ACC112 (cell line): ENCODE measurements at regions not wholly inside any gene's neighbourhood (a gene's known extent, or its start where the extent isn't known, plus 50 kb on each side); places are given as distances from the start of the nearest gene placed in this dataset.
A peak's percentile ranks its signal among the peaks of the same experiment; 100 is the strongest.

ENCODE experiments used
- H2AFZ ChIP-seq: fragments of 200-600 bp; sonication (generic); one replicate; pipeline ENCODE4 v1.6.0; 2017; ENCODE audit warnings: antibody characterized with exemption, low read length; ENCODE audit not compliant: unreplicated experiment
- H3K27ac ChIP-seq: fragments of 200-600 bp; sonication (generic); 2 replicates; pipeline ENCODE4 v1.5.1; 2014; ENCODE audit warnings: low read depth, mild to moderate bottlenecking, antibody characterized with exemption, low read length, moderate library complexity
- H3K27me3 ChIP-seq: fragments of 200-600 bp; sonication (generic); 2 replicates; pipeline ENCODE4 v1.6.1; 2014; ENCODE audit warnings: mild to moderate bottlenecking, antibody characterized with exemption, low read length, moderate library complexity, mixed read lengths; ENCODE audit not compliant: insufficient read depth
- H3K36me3 ChIP-seq: fragments of 200-600 bp; sonication (generic); 2 replicates; pipeline ENCODE4 v1.6.1; 2016; ENCODE audit warnings: mild to moderate bottlenecking, antibody characterized with exemption, low read length, moderate library complexity, mixed read lengths; ENCODE audit not compliant: insufficient read depth
- H3K4me1 ChIP-seq: fragments of 200-600 bp; sonication (generic); one replicate; pipeline ENCODE4 v1.6.1; 2016; ENCODE audit warnings: low read length, mixed read lengths; ENCODE audit not compliant: insufficient read depth, unreplicated experiment, control insufficient read depth
- H3K4me3 ChIP-seq: fragments of 200-600 bp; sonication (generic); 2 replicates; pipeline ENCODE4 v1.5.1; 2014; ENCODE audit warnings: mild to moderate bottlenecking, low read depth, low read length
- H3K79me2 ChIP-seq: fragments of 200-600 bp; sonication (generic); one replicate; pipeline ENCODE4 v1.6.0; 2016; ENCODE audit warnings: low read length; ENCODE audit not compliant: control insufficient read depth, unreplicated experiment, insufficient read depth

DNA sequence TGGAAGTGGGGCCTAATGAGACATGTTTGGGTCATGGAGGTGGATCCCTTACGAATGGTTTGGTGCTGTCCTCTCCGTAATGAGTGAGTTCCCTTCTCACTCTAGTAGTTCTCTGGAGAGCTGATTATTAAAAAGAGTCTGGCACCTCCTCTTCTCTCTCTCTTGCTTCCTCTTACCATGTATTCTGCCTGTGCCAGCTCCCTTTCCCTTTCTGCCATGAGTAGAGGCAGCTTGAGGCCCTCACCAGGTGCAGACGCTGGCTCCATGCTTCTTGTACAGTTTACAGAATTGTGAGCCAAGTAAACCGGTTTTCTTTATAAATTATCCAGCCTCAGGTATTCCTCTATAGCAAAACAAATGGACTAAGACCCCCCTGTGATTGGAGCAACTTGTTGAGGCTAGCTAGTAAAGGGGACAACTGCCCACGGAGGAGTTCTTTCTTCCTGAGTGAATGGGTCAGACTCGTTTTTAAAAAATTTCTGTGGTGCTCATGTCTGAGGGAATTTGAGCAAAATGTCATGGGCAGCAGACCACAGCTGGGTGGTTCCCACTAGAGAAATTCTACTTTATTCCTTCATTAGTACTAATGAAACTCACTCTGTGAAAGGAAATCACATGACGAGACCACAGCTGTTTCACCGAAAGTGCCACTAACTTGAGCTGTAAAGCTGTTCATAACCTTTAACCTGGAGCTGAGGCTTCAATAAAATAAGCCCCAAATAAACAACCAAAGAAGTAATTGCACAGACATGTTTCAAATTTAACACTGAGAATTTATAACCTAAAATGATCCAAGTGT is 210.0 kb downstream of the NFKBIZ start:
- H3K27ac ChIP-seq: no peak overlapping the region
- peaks cover 7% of the 10 kb centered on the region for H3K4me1 ChIP-seq
- no peaks in the 10 kb centered on the region for H3K36me3 ChIP-seq
- H3K27me3 ChIP-seq: no peaks in the 10 kb centered on the region
- no peak overlapping the region for H3K4me3 ChIP-seq
- no peaks in the 10 kb centered on the region for H3K79me2 ChIP-seq
- H2AFZ ChIP-seq: no peak overlapping the region

DNA sequence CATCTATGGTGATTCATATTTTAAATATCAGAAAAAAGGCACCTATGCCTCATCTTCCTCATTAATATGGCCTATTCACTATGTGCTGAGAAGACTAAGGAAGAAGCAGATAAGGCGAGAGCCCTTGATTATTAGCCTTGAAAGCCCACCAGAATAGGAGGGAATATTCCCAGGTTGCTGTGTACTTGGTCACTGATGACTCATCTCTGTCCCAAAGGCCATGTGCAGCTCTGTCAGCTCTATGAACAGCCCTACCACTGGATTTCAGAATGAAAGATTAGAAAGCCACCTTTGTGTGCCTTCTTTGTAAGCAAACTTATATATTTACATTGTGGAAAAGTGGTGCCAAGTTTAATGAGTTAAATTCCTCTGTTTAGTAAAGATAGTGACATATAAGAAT is 211.5 kb downstream of the NFKBIZ start:
- Histone ChIP-seq H3K36me3 (no peaks in the 10 kb centered on the region), H2AFZ (no peak overlapping the region), H3K4me1 (peaks cover 5% of the 10 kb centered on the region), H3K79me2 (no peaks in the 10 kb centered on the region), H3K27me3 (no peaks in the 10 kb centered on the region), H3K27ac (no peak overlapping the region), H3K4me3 (no peak overlapping the region)

DNA sequence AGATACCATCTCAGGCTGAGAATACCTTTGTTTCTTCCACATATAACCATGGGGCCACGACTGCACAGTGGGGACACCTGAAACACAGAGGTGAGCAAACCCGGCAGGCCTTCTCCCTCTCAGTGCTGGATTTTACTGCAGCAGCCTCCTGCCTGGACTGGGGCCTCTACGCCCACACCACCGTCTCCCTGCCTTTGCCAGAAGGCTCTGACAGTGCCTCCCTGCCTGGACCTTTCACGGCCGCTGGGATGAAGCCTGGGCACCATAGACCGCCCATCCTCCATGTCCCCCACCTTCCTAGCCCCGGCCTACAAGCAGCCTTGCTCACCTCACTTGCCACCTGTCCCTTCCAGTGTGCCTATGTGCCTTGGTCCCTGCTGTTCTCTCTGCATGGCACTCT is 214.3 kb downstream of the NFKBIZ start:
- Histone ChIP-seq H3K79me2 (no peaks in the 10 kb centered on the region), H3K4me3 (no peak overlapping the region), H3K27ac (no peak overlapping the region), H2AFZ (no peak overlapping the region), H3K27me3 (no peaks in the 10 kb centered on the region), H3K36me3 (no peaks in the 10 kb centered on the region), H3K4me1 (peaks cover 12% of the 10 kb centered on the region)

DNA sequence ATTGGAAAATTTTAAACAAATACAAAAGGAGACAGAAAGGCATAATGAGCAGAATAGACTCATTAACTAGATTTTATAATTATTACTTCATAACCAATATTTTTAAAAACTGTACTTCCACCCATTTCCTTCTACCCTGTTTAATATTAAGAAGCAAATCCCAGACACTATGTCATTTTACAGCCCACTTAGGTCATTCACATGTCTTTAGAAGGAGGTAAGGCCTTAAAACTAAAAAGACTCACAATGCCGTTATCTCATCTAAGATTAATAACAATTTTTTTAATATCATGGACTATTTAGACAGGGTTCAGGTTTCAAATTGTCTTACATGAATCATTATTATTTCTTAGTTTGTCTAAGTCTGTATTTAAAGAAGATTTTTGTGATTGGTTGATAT is 217.2 kb downstream of the NFKBIZ start:
- Histone ChIP-seq H3K4me3 (no peak overlapping the region), H3K79me2 (no peaks in the 10 kb centered on the region), H3K4me1 (peaks cover 19% of the 10 kb centered on the region), H3K27ac (no peak overlapping the region), H3K36me3 (no peaks in the 10 kb centered on the region), H2AFZ (no peak overlapping the region), H3K27me3 (no peaks in the 10 kb centered on the region)

DNA sequence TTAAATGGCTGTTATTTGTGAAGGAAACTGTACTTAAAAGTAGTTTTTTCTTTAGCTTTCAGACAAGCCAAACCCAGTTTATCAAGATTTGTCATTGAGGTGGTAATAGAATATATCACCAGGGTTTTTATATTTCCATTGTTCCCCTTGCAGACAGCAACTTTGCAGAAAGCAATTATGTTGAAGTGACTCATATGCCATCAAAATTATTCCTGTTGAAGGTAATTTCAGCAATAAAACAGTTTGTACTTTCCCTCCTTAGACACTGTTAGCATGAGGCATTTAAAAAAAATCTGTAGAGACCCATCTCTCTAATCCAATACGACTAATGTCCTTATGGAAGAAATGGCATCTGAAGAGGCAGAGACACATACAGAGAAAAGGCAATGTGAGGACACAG is 219.0 kb downstream of the NFKBIZ start:
- no peak overlapping the region for H3K4me3 ChIP-seq
- H3K79me2 ChIP-seq: no peaks in the 10 kb centered on the region
- peak overlapping the region; percentile 67 for H3K27ac ChIP-seq
- H3K27me3 ChIP-seq: no peaks in the 10 kb centered on the region
- no peak overlapping the region for H2AFZ ChIP-seq
- H3K4me1 ChIP-seq: peaks cover 19% of the 10 kb centered on the region
- no peaks in the 10 kb centered on the region for H3K36me3 ChIP-seq

DNA sequence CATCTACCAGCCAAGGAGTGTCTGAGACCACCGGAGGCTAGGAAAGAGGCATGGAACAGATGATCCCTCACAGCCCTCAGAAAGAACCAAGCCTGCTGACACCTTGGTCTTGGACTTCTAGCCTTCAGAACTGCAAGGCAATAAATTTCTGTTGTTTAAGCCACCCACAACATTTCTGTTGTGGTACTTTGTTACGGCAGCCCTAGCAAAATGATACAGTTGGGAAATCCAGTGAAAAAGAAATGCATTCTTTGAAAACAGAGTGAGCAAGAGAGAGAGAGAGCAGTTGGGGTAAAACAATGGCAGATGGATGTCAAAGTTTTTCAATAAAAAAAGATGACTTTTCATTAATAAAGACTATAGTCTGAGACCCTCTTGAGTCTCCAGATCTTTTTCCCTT is 219.4 kb downstream of the NFKBIZ start:
- no peaks in the 10 kb centered on the region for H3K36me3 ChIP-seq
- no peak overlapping the region for H3K4me3 ChIP-seq
- no peaks in the 10 kb centered on the region for H3K79me2 ChIP-seq
- H3K27ac ChIP-seq: peak overlapping the region; percentile 67
- H2AFZ ChIP-seq: no peak overlapping the region
- H3K4me1 ChIP-seq: peaks cover 19% of the 10 kb centered on the region
- no peaks in the 10 kb centered on the region for H3K27me3 ChIP-seq

DNA sequence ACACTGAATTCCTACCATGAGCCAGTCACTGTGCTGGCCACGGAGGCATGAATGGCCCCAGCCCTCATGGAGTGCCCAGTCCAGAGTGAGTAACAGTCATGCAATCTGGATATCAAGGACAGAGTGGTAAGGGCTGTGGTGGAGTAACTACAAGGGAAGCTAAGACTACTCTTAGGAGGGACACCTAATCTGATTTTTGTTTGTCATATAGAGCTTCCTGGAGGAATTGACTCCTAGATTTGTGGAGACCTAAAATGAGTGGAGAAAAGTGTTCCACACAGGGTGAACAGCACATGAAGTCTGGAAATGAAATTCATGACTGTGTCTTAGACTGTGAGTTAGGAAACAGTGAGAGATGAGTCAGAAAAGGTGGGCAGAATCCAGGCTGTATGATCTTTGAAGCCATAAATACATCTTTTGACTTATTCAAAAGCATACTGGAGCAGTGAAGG is 219.9 kb downstream of the NFKBIZ start:
- Histone ChIP-seq H3K79me2 (no peaks in the 10 kb centered on the region), H3K36me3 (no peaks in the 10 kb centered on the region), H3K4me3 (no peak overlapping the region), H3K4me1 (peaks cover 19% of the 10 kb centered on the region), H3K27ac (peak overlapping the region; percentile 67), H3K27me3 (no peaks in the 10 kb centered on the region), H2AFZ (no peak overlapping the region)

DNA sequence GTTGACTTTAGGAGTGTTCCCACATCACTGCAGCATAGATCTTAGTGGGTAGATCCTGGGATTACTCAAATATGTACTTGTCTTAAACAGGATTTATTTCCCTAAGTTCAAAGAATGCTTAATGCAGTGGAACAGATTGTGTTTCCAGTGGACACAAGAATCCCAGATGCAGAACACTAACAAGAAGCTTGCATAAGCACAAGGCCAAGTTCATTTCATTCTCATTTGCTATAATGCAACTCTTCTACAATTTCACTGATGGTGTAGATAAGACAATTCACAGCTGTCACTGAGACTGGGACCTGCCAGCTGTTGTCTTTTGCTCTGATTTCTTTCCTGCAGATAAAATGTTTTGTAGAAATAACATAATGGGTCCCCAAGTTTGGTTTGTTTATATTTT is 225.6 kb downstream of the NFKBIZ start:
- H3K27ac ChIP-seq: no peak overlapping the region
- H3K79me2 ChIP-seq: no peaks in the 10 kb centered on the region
- H3K4me3 ChIP-seq: no peak overlapping the region
- H3K36me3 ChIP-seq: no peaks in the 10 kb centered on the region
- H3K27me3 ChIP-seq: no peaks in the 10 kb centered on the region
- no peak overlapping the region for H2AFZ ChIP-seq
- H3K4me1 ChIP-seq: peaks cover under 1% of the 10 kb centered on the region

DNA sequence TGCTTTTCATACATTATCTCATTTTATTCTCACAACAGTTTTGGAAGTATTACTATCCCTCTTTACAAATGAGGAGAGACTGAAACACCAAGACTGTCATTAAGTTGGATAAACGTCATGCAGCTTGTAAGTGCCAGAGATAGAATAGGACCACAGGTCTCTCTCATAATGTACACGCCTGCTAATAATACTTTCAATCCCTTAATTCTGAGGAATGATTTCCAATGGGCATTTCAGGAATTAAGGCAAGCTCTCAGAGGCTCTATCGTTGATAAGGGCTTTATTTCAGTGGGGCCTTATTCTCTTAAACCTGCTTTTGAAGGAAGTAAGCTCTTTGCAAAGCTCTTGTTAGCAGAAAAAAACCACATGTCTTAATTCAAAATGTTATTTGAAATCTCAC is 229.1 kb downstream of the NFKBIZ start:
- Histone ChIP-seq H2AFZ (no peak overlapping the region), H3K27ac (no peak overlapping the region), H3K4me3 (no peak overlapping the region)

DNA sequence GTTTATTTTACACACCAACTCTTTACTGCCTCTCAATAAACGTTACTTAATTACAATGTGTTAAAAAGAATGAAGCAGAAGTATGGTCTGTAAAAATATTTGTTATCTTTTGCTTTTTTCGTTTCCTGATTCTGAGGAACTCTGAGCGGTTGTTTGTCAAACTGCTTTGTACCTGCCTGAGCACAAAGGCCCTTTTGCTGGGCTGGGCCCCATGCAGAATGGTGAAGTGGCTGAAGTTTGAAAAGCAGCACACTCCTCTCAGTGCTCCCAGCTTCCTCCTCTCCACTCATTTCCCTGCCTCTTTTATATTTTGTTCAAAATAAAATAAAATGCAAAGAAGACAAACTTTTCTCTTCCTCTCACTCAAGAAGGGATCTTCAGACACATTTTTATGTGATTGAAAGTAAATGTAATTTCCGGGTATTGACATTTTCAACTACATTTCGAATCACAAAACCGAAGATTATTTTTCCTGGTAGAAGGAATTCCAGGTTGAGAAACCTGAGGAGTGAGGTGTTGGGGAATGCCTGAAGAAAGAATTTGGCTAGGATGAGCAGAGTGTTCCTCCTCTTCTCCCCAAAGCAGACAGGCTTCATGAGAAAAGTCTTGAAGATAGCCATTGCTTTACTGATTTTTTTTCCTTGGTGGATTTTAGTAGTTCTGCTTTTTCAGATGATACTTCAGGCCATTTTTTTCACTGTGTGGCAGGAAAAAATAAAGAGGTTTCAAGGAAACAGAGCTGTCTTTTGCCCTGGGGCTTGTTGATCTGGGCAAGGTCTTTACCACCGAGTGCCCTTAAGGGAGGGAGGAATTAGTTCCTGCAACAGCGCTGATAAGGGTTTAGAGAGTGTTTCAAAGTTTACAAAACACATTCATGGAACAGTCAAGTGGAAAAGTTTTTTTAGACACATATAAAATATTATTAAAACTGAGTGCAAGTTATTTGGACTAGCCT is 229.8 kb downstream of the NFKBIZ start:
- no peaks in the 10 kb centered on the region for H3K79me2 ChIP-seq
- H3K27me3 ChIP-seq: no peaks in the 10 kb centered on the region
- H3K4me1 ChIP-seq: peaks cover 9% of the 10 kb centered on the region
- no peak overlapping the region for H3K27ac ChIP-seq
- H3K4me3 ChIP-seq: no peak overlapping the region
- no peak overlapping the region for H2AFZ ChIP-seq
- no peaks in the 10 kb centered on the region for H3K36me3 ChIP-seq

More for the DNA sequence above, 229.1 kb downstream of the NFKBIZ start:
- Histone ChIP-seq H3K79me2 (no peaks in the 10 kb centered on the region), H3K27me3 (no peaks in the 10 kb centered on the region), H3K4me1 (peaks cover 4% of the 10 kb centered on the region), H3K36me3 (no peaks in the 10 kb centered on the region)
